ENCODE measurements at regions not wholly inside any gene's neighbourhood (a gene's known extent, or its start where the extent isn't known, plus 50 kb on each side); places are given as distances from the start of the nearest gene placed in this dataset.
"Not testable (repeated sequence)": the region's sequence is repeated elsewhere in the genome, so short reads cannot be mapped to it uniquely, and the experiment has no call there.

DNA sequence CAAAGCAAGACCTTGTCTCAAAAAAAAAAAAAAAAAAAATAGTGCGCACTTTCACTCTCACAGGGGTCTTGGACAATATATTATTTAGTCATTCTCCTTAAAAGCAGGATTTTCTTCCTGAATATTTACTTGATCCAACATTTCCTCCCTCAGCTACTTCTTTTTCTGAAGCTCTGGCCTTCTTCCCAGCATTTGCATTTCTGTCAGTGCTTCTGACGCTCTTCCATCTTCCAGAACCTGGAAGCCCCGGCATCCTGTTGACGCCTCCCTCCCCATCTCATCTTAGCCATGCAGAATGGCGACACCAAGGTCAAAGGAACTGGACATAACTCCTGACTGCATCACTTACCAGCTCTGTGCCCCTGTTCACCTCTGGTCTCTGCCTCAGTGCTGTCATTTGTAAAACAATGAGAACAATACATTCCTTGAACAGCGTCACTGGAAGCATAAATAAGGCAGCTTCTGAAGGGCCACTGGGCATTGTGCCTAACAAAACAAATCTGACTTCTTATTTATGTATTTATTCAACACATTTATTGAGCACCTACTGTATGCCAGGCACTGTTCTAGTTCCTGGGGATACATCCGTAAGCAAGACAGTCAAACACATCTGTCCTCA is 90.9 kb upstream of the MDM1 start:
- DNase-seq (ENCODE audit: low read depth), result no peak

DNA sequence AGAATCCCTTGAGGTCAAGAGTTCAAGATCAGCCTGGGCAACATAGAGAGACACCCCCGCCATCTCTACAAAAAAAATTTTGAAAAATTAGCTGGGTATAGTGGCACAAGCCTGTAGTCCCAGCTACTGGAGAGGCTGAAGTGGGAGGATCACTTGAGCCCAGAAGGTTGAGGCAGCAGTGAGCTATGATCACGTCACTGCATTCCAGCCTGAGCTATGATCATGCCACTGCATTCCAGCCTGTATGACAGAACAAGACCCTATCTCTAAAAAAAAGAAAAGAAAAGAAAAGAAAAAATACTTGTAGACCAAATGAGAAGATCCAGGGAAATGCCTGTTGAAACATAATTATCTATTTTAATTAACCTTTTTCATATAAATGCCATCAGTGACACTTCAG is 93.8 kb upstream of the MDM1 start:
- DNase-seq (ENCODE audit: low read depth), result no peak

DNA sequence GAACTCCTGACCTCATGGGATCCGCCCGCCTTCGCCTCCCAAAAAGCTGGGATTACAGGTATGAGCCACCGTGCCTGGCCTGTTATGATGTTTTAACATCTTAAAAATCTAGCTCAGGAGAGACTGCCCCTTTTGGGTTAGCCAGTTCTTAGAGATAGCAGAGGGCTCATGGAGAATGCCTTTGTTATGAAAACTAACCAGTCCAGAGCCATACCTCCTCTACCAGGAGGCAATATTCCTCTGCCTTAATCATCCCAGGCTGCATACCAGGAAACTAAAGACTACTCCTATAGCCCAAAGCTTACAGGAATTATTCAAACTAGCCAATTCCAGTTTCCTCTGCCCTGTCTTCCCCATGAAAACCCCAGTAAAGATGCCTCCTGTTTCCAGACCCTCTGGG is 96.0 kb upstream of the MDM1 start:
- DNase-seq (ENCODE audit: low read depth), result no peak

DNA sequence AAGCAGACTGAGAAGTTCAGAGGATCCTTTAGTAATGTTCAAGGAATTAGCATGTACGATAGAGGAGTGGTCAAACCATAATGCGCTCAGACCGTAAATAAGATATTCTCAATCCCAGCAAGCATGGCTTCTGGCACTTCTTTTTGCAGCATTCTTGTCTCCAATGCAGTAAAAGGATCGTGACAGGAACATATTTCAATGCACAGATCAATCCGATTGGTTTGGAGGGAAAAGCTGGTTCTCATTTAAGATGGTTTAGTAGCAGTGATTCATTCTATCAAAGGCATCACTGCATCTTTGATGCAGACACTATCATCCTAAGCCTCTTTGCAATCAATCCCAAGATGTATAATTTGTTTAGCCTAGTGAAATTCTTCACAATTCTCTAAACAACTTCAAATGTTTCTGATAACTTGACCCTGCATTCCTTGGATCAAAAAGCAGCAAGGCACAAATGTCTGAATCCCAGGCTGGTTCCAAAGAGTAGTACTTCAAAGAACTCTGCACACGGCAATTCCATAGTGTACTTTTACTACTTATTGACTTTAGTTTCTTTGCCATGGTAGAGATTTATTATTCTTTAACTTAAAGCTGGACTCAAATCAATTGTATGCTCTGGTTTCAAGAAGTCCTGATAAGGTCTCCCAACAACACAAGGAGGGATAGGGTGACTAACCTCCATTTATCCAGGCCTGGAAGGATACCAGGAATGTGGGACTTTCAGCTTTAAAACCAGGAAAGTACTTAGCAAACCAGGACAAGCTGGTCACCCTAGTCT is 96.8 kb upstream of the MDM1 start:
- DNase-seq (ENCODE audit: low read depth), result no peak

DNA sequence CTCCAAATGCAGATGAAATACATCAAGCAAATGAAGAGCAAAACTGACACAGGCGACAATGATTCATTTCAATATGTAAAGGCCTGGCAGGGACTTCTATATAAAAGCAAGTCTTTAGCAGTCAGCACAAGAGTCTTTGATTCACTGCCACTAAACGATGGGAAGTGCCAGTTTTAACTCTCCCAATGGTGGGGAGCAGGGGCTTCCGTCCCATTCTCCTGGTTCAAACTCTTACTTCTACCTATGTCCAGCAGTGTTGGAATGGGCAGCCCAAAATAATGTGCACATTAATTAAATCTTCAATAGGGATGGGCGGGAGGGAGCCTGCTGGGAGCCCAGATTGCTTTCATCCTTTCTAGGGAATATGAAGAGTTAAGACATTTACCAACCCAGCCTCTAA is 97.5 kb upstream of the MDM1 start:
- DNase-seq (ENCODE audit: low read depth), result no peak

- no peak for DNase-seq (ENCODE audit: low read depth)
Measured at GRCh38 chr12:68431786-68432185, 99.6 kb upstream of the MDM1 start.

DNA sequence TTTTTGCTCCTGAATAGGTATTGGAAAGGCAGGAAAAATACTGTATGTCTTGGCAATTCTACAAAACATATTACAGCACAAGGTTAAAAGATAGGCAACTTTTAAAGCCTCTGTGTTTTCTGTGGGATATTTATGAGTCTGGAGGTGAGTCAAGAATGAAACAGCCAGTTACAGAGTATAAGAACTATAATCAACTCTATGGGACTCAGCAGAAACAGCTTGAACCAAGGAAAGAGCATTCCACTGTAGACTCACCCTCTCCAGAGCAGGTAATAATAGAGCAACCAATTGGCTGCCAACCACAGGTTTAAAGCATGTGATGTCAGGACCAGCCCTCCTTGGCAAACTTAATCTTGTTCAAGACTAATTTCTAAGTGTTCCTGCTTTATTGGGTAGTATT is 100.5 kb upstream of the MDM1 start:
- DNase-seq (ENCODE audit: low read depth), result no peak

DNA sequence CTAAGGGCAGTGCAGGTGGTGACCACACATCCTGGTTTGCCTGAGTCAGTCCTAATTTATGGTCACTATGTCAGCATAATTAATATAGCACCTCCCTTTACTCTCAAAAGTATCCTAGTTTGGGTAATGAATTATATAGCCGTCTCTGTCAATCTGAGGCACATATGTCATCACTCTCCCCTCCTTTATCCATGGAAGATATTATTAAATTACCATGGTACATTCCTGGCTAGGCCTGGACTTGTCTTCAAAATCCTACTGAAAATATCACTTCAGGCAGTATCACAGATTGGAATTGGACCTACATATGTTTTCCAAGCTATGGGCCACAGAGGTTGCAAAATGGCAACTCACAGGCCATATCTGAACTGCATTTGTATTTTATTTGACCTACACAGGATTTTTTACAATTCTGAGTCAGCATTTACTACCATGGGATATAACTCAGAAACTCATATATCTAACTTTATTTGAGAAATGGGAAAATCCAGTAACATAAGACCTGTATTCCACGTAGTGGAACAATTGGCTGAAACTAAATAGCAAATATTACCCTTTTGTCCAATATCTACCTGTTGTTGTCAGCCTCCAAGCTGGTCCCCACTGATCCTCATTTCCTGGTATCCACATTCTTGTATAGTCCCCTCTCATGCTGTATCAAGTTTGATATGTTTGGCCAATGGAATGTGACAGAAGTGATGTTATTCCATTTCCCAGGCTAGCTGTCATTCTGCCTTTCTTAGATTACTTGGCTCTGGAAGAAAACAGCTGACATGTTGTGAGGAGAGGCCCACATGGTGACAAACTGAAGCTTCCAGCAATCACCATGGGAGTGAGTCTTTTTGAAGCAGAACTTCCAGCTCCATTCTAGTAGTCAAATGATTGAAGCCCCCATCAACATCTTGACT is 102.5 kb upstream of the MDM1 start:
- no peak for DNase-seq (ENCODE audit: low read depth)

- no peak for DNase-seq (ENCODE audit: low read depth)
Measured at GRCh38 chr12:68435299-68435637, 103.1 kb upstream of the MDM1 start.

DNA sequence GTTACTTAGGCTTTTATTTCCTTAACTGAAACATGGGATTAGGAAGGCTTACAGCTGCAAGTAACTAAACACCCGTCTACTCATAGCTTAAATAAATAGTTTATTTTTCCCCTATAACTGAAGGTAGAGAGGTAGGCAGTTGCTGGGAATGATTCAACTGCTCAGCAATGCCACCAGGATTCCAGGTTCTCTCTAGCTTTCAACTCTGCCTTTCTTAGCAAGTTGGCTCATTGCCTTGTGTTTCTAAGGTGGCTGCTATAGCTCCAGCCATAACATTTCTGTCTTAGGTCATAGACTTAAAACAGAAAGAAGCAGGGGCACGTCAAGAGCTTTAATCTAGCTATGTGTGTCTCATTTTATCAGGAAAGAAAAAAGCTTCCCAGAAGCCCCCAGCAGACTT is 103.7 kb upstream of the MDM1 start:
- no peak for DNase-seq (ENCODE audit: low read depth)

DNA sequence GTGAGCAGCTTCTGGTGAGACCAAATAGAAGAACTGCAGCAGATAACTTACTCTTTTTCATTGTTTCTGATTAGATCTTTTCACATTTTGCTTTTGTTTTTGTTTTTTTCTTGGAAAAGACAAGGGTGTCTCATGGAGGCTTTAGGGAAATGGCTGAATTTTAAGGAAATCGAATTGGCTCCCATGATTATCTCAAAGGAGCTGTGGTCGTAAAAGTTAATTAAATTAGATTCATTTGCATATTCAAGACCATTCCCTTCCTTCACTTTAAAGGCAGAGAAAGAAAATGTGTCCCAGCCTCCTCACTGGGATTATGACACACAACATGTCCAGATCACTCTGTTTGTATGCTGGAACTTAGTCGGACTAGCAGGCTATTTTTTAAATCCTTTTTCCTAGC is 106.4 kb upstream of the MDM1 start:
- no peak for DNase-seq (ENCODE audit: low read depth)

DNA sequence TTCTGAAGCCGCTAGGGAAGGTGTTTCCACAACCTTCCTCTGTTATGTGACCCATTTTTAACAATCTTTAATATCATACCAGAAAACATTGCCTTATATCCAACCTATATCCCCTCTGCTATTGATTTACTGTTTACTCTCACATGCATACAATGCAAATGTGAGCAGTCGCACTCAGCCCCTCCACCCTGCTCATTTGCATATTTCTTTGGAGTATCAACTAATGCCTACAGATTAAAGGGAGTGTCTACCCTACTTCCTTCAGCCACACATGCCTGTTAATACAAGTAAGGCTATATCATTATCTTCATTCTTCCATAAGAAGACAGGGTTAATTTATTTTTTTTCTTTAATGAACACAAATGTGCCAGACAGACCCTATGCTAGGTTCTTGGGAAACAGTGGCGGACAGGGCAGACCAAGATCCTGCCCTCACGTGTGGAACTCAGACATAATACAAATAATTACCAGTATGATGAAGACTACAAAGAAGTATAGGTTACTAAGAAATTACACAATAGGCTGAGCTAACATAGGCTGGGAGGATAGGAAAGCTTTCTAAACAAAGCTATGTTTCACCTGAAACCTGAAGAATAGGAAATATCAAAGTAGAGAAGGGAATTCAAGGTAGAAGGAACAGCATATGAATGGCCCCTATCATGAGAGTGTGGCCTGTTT is 107.3 kb upstream of the MDM1 start:
- DNase-seq (ENCODE audit: low read depth), result no peak

DNA sequence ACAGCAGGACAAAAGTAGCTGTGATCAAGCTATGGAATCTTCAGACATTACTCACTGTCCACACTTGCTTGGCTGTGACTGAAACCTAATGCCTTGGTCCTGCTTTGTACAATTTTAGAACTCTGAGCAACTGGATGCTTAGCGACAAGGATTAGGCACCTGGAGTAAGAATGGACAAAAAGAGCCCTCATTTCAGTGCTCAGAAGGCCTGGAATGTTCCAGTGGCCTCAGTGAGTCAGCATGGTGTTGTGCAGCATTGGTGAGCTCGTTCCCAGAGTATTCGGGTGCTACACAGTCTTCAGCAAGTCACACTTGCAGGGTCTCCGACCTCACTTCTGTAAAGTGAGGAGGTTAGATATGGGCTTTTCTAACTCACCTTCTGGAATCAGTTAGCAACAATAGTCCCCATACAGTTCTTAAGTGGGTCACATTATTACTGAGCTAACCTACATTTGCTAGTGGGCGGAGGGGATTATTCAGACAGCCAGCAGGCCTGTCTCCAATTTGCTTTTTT is 108.0 kb upstream of the MDM1 start:
- DNase-seq (ENCODE audit: low read depth), result no peak

DNA sequence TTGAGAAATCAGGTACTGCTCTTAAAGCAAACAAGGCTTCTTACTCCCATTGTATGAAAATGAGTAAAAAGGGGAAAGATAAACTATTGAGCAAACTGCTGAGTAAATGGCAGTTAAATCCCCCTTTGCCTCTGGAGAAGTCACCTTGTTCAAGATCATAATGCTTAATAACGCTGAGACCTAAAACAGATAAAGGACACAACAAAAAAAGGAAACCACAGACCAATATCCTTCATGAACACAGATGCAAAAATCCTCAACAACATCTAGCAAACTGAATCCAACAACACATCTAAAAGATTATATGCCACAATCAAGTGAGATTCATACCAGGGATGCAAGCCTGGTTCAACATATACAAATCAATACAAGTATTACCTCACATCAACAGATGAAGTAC is 109.0 kb upstream of the MDM1 start:
- DNase-seq (ENCODE audit: low read depth), result no peak

DNA sequence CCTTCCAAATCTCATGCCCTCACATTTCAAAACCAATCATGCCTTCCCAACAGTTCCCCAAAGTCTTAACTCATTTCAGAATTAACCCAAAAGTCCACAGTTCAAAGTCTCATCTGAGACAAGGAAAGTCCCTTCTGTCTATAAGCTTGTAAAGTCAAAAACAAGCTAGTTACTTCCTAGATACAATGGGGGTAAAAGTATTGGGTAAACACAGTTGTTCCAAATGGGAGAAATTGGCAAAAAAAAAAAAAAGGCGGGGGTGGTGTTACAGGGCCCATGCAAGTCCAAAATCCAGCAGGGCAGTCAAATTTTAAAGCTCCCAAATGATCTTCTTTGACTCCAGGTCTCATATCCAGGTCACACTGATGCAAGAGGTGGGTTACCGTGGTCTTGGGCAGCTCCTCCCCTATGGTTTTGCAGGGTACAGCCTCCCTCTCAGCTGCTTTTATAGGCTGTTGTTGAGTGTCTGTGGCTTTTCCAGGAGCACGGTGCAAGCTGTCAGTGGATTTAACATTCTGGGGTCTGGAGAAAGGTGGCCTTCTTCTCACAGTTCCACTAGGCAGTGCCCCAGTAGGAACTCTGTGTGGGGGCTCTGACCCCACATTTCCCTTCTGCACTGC is 110.3 kb upstream of the MDM1 start:
- DNase-seq (ENCODE audit: low read depth), result not testable (repeated sequence)

GRCh38 chr12:68443695-68444094 is 111.5 kb upstream of the MDM1 start:
- DNase-seq (ENCODE audit: low read depth), result not testable (repeated sequence)

DNA sequence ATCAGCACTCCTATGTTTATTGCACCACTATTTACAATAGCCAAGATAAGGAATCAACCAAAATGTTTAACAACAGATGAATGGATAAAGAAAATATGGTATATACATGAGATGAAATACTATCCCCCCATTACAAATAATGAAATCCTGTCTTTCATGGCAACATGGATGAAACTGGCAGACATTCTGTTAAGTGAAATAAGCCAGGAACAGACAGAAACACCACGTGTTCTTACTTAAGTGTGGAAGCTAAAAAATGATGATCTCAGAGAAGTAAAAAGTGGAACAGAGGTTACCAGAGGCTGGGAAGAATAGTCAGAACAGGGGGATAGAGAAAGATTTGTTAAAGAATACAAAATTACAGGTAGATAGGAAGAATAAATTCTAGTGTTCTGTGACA is 113.7 kb upstream of the MDM1 start:
- DNase-seq (ENCODE audit: low read depth), result no peak

DNA sequence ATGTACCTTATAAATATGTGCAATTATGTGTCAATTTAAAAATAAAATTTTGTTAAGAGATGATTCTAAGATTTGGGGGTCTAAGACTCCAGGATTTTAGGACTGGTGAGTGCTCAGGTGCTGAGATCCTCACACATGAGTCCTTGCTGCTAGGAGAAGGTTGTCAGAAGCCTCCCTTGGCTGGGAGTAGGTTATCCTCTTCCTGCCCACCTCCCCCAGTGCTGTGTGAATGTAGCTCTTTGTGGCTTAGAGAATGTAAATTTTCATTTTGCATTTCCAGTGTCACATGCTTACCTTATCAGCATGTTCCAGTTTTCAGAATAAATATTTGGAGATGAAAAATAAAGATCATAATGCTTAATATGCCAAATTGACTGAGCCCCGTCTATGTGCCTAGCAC is 114.2 kb upstream of the MDM1 start:
- DNase-seq (ENCODE audit: low read depth), result no peak

GRCh38 chr12:68446901-68447796 is 115.0 kb upstream of the MDM1 start:
- no peak for DNase-seq (ENCODE audit: low read depth)

- DNase-seq (ENCODE audit: low read depth), result no peak
Measured at GRCh38 chr12:68447797-68448260, 115.7 kb upstream of the MDM1 start.

- DNase-seq (ENCODE audit: low read depth), result no peak
Measured at GRCh38 chr12:68449196-68449595, 117.0 kb upstream of the MDM1 start.
